GM18498 (cell line): ENCODE measurements at regions not wholly inside any gene's neighbourhood (a gene's known extent, or its start where the extent isn't known, plus 50 kb on each side); places are given as distances from the start of the nearest gene placed in this dataset.
"Not testable (repeated sequence)": the region's sequence is repeated elsewhere in the genome, so short reads cannot be mapped to it uniquely, and the experiment has no call there.

ENCODE experiments used
- ATAC-seq: cut with Tn5 transposase; IDR thresholded peaks from one replicate; pipeline ENCODE4 v1.9.1; 2021; ENCODE audit warnings: mild to moderate bottlenecking, moderate library complexity; ENCODE audit not compliant: unreplicated experiment

GRCh38 chr12:75812271-75813018 lies 219.1 kb downstream of the PHLDA1 start:
- ATAC-seq: no peak

- ATAC-seq: no peak
Observed at GRCh38 chr12:75809746-75810145, 221.8 kb downstream of the PHLDA1 start.

GRCh38 chr12:75807494-75807893 lies 224.1 kb downstream of the PHLDA1 start:
- no peak for ATAC-seq

- no peak for ATAC-seq
Observed at GRCh38 chr12:75805905-75806304, 225.7 kb downstream of the PHLDA1 start.

- ATAC-seq: no peak
Observed at GRCh38 chr12:75805320-75805719, 226.3 kb downstream of the PHLDA1 start.

- no peak for ATAC-seq
Observed at GRCh38 chr12:75798136-75798926, 233.2 kb downstream of the PHLDA1 start.

- ATAC-seq: no peak
Observed at GRCh38 chr12:75795125-75795524, 236.5 kb downstream of the PHLDA1 start.

GRCh38 chr12:75792687-75793086 lies 238.9 kb downstream of the PHLDA1 start:
- no peak for ATAC-seq

GRCh38 chr12:75790219-75790618 lies 241.4 kb downstream of the PHLDA1 start:
- no peak for ATAC-seq

GRCh38 chr12:75787146-75787545 lies 244.4 kb downstream of the PHLDA1 start:
- ATAC-seq: not testable (repeated sequence)

GRCh38 chr12:75786070-75786469 lies 245.5 kb downstream of the PHLDA1 start:
- no peak for ATAC-seq

GRCh38 chr12:75784591-75784990 lies 247.0 kb downstream of the PHLDA1 start:
- no peak for ATAC-seq

GRCh38 chr12:75783093-75783877 lies 248.3 kb downstream of the PHLDA1 start:
- no peak for ATAC-seq

GRCh38 chr12:75782069-75782581 lies 249.5 kb downstream of the PHLDA1 start:
- no peak for ATAC-seq

GRCh38 chr12:75781532-75782046 lies 250.0 kb downstream of the PHLDA1 start:
- ATAC-seq: no peak

- no peak for ATAC-seq
Observed at GRCh38 chr12:75779891-75780496, 251.6 kb downstream of the PHLDA1 start.

- ATAC-seq: peak; percentile 69
Observed at GRCh38 chr12:75774261-75775052, 257.1 kb downstream of the PHLDA1 start.

GRCh38 chr12:75773377-75773776 lies 258.2 kb downstream of the PHLDA1 start:
- ATAC-seq: no peak

- no peak for ATAC-seq
Observed at GRCh38 chr12:75771023-75771422, 259.6 kb upstream of the KRR1 start.

- ATAC-seq: no peak
Observed at GRCh38 chr12:75767957-75768356, 256.5 kb upstream of the KRR1 start.
